H1 (cell line): ENCODE measurements at regions not wholly inside any gene's neighbourhood (a gene's known extent, or its start where the extent isn't known, plus 50 kb on each side); places are given as distances from the start of the nearest gene placed in this dataset.
"Not testable (repeated sequence)": the region's sequence is repeated elsewhere in the genome, so short reads cannot be mapped to it uniquely, and the experiment has no call there.

Experiments
- CTCF ChIA-PET: fragments of 300-600 bp; sonication (Branson Sonifier 250); formaldehyde crosslinking; loops from one replicate; lab custom pipeline; 2021; ENCODE audit not compliant: partially characterized antibody; lab: Charles Lee
- POLR2A ChIA-PET: fragments of 300-600 bp; sonication (Branson Sonifier 250); formaldehyde crosslinking; loops from one replicate; lab custom pipeline; 2021; ENCODE audit warnings: inconsistent platforms; ENCODE audit not compliant: partially characterized antibody; lab: Charles Lee
- DNase-seq, 2 experiments: peaks; one replicate each; pipeline versions ENCODE4 v3.0.0 to v3.0.0-alpha.2; 2010 to 2022; ENCODE audit warnings: low spot score in 2 of 2, low read depth in 1 of 2, mixed read lengths in 1 of 2
- FAIRE-seq: peaks from 2 replicates; lab custom pipeline; 2011; peaks lifted over from hg19 to GRCh38; lab: Jason Lieb, UNC
- H2AFZ ChIP-seq: 2 replicates; pipeline ENCODE4 v1.8.1; 2012; ENCODE audit warnings: low read length, inconsistent platforms
- H2AK5ac ChIP-seq: 2 replicates; pipeline ENCODE4 v1.6.1; 2013; ENCODE audit warnings: low read depth, low read length
- H2BK120ac ChIP-seq: replicated peaks from 2 replicates; pipeline ENCODE3; 2013; ENCODE audit warnings: low read depth, low read length, inconsistent platforms
- H2BK12ac ChIP-seq: 2 replicates; pipeline ENCODE4 v1.6.1; 2013; ENCODE audit warnings: low read depth, low read length
- H2BK15ac ChIP-seq: 2 replicates; pipeline ENCODE4 v1.6.1; 2013; ENCODE audit warnings: low read length
- H2BK20ac ChIP-seq: 2 replicates; pipeline ENCODE4 v1.6.1; 2013; ENCODE audit warnings: low read length
- H2BK5ac ChIP-seq: 2 replicates; pipeline ENCODE4 v1.6.1; 2013; ENCODE audit warnings: low read depth, low read length
- H3K14ac ChIP-seq: 2 replicates; pipeline ENCODE4 v1.6.1; 2013; ENCODE audit warnings: inconsistent platforms; ENCODE audit not compliant: insufficient read length
- H3K18ac ChIP-seq: 2 replicates; pipeline ENCODE4 v1.6.1; 2013; ENCODE audit warnings: low read length; ENCODE audit errors: extremely low read depth
- H3K23ac ChIP-seq: 2 replicates; pipeline ENCODE4 v1.6.1; 2013; ENCODE audit warnings: inconsistent platforms; ENCODE audit not compliant: insufficient read length
- H3K23me2 ChIP-seq: 2 replicates; pipeline ENCODE4 v1.6.1; 2013; ENCODE audit warnings: low read depth, low read length
- H3K27ac ChIP-seq: 2 replicates; pipeline ENCODE4 v1.6.1; 2011; ENCODE audit warnings: low read depth, low read length, inconsistent platforms
- H3K27me3 ChIP-seq, 4 experiments: replicated peaks in 1 of 4; 1 replicate in 1 of 4; 2 replicates in 3 of 4; pipeline versions ENCODE4 v1.6.1 to v1.8.1; 2011 to 2013; ENCODE audit warnings: low read length in 3 of 4, mild to moderate bottlenecking in 3 of 4, inconsistent platforms in 2 of 4, mixed read lengths in 2 of 4, moderate library complexity in 1 of 4; ENCODE audit not compliant: control insufficient read depth in 3 of 4, insufficient read depth in 3 of 4; ENCODE audit errors: extremely low read depth in 1 of 4
- H3K36me3 ChIP-seq, 4 experiments: 2 replicates each; pipeline versions ENCODE4 v1.6.1 to v1.8.1; 2011 to 2013; ENCODE audit warnings: mild to moderate bottlenecking in 4 of 4, low read length in 3 of 4, moderate library complexity in 2 of 4, control low read depth in 1 of 4, inconsistent platforms in 1 of 4; ENCODE audit not compliant: insufficient read depth in 4 of 4, control insufficient read depth in 2 of 4
- H3K4ac ChIP-seq: replicated peaks from 2 replicates; pipeline ENCODE3; 2013; ENCODE audit warnings: low read length, low read depth, mixed read lengths, inconsistent platforms; ENCODE audit not compliant: insufficient read length
- H3K4me1 ChIP-seq, 4 experiments: replicated peaks in 1 of 4; 1 replicate in 1 of 4; 2 replicates in 3 of 4; pipeline versions ENCODE4 v1.6.1 to v1.8.1; 2011 to 2013; ENCODE audit warnings: low read length in 3 of 4, inconsistent platforms in 2 of 4, mixed read lengths in 1 of 4; ENCODE audit not compliant: insufficient read depth in 4 of 4, control insufficient read depth in 3 of 4
- H3K4me2 ChIP-seq, 2 experiments: 2 replicates each; pipeline versions ENCODE4 v1.6.1 to v1.8.1; 2011 to 2013; ENCODE audit warnings: low read depth in 2 of 2, low read length in 2 of 2, control low read depth in 1 of 2, inconsistent platforms in 1 of 2, mild to moderate bottlenecking in 1 of 2; ENCODE audit not compliant: insufficient read depth in 1 of 2
- H3K4me3 ChIP-seq, 4 experiments: fragments of 200-600, 300-600 bp in 1 of 4; sonication (generic), shearing (Covaris generic), sonication (Bioruptor Twin) in 1 of 4; 2 replicates each; pipeline versions ENCODE4 v1.5.1 to v1.8.1; 2011 to 2016; ENCODE audit warnings: low read length in 4 of 4, low read depth in 3 of 4, control low read depth in 2 of 4, inconsistent platforms in 2 of 4, mild to moderate bottlenecking in 2 of 4, mixed read lengths in 1 of 4, moderate library complexity in 1 of 4; ENCODE audit not compliant: insufficient read depth in 2 of 4; ENCODE audit errors: extremely low read depth in 1 of 4
- H3K56ac ChIP-seq: replicated peaks from 2 replicates; pipeline ENCODE3; 2013; ENCODE audit warnings: low read depth, mild to moderate bottlenecking, mixed read lengths, low read length, inconsistent platforms; ENCODE audit not compliant: insufficient read length
- H3K79me1 ChIP-seq: 2 replicates; pipeline ENCODE4 v1.6.1; 2013; ENCODE audit warnings: low read depth, low read length, control low read depth
- H3K79me2 ChIP-seq, 2 experiments: 2 replicates each; pipeline versions ENCODE4 v1.6.1 to v1.8.1; 2012 to 2013; ENCODE audit warnings: low read length in 2 of 2, mild to moderate bottlenecking in 2 of 2, inconsistent platforms in 1 of 2; ENCODE audit not compliant: insufficient read depth in 2 of 2, control insufficient read depth in 1 of 2
- H3K9ac ChIP-seq, 4 experiments: replicated peaks in 1 of 4; 1 replicate in 1 of 4; 2 replicates in 3 of 4; pipeline versions ENCODE4 v1.6.1 to v1.8.1; 2011 to 2013; ENCODE audit warnings: low read depth in 3 of 4, low read length in 3 of 4, control low read depth in 2 of 4, mild to moderate bottlenecking in 2 of 4, moderate library complexity in 2 of 4, inconsistent platforms in 1 of 4; ENCODE audit errors: extremely low read depth in 1 of 4
- H3K9me3 ChIP-seq, 2 experiments: 2 replicates each; pipeline versions ENCODE4 v1.6.1 to v1.8.1; 2012 to 2013; ENCODE audit warnings: mild to moderate bottlenecking in 2 of 2, moderate library complexity in 2 of 2, control low read depth in 1 of 2, inconsistent platforms in 1 of 2, low read depth in 1 of 2, low read length in 1 of 2, mixed read lengths in 1 of 2; ENCODE audit not compliant: insufficient read depth in 2 of 2
- H4K20me1 ChIP-seq, 2 experiments: replicated peaks in 1 of 2; 2 replicates each; pipeline versions ENCODE3 to v1.8.1; 2011 to 2013; ENCODE audit warnings: inconsistent platforms in 2 of 2, low read length in 2 of 2, mild to moderate bottlenecking in 1 of 2; ENCODE audit not compliant: insufficient read depth in 2 of 2, control insufficient read depth in 1 of 2
- H4K5ac ChIP-seq: 2 replicates; pipeline ENCODE4 v1.6.1; 2013; ENCODE audit warnings: low read length, low read depth, mixed read lengths, inconsistent platforms; ENCODE audit not compliant: insufficient read length
- H4K8ac ChIP-seq: 2 replicates; pipeline ENCODE4 v1.8.0; 2013; ENCODE audit warnings: mild to moderate bottlenecking, moderate library complexity, low read length, inconsistent platforms; ENCODE audit not compliant: insufficient read depth; ENCODE audit errors: extremely low read depth
- H4K91ac ChIP-seq: replicated peaks from 2 replicates; pipeline ENCODE3; 2013; ENCODE audit warnings: low read length, mixed read lengths, inconsistent platforms; ENCODE audit not compliant: insufficient read length
- MAFK ChIP-seq: IDR thresholded peaks from 2 replicates; pipeline ENCODE4 v1.6.1; 2012; ENCODE audit warnings: low read depth, mild to moderate bottlenecking, improper control_type of control experiment, low read length
- SIRT6 ChIP-seq: IDR thresholded peaks from one replicate; pipeline ENCODE4 v1.7.1; 2012; ENCODE audit warnings: low read length, inconsistent platforms
- SP2 ChIP-seq: IDR thresholded peaks from 2 replicates; pipeline ENCODE4 v1.6.1; 2012; ENCODE audit warnings: mild to moderate bottlenecking, low read length, inconsistent platforms
- YY1 ChIP-seq: IDR thresholded peaks from 2 replicates; pipeline ENCODE4 v1.6.1; 2011; ENCODE audit warnings: low read depth, mild to moderate bottlenecking, low read length
- WGBS, 2 experiments: shearing (Covaris generic) in 1 of 2; methylation state at CpG; one replicate each; pipeline versions ENCODE4 v1.1.6 to v1.1.7; 2013 to 2015; ENCODE audit warnings: low lambda C conversion rate in 2 of 2, mixed read lengths in 2 of 2, inconsistent platforms in 1 of 2, low coverage in 1 of 2, missing lambda C conversion rate in 1 of 2; ENCODE audit not compliant: insufficient replicate concordance in 2 of 2, insufficient coverage in 1 of 2, insufficient read length in 1 of 2; ENCODE audit errors: extremely low coverage in 1 of 2, missing lambda C conversion rate in 1 of 2; 5-methylcytosine and 5-hydroxymethylcytosine counted together
- TF ChIP-seq, protein P1 (sequence below): IDR thresholded peaks from 2 replicates; pipeline ENCODE4 v1.6.1; 2012; ENCODE audit warnings: low read length, inconsistent platforms
- TF ChIP-seq, protein P2 (sequence below): IDR thresholded peaks from 2 replicates; pipeline ENCODE4 v1.6.1; 2012; ENCODE audit warnings: inconsistent platforms

DNA sequence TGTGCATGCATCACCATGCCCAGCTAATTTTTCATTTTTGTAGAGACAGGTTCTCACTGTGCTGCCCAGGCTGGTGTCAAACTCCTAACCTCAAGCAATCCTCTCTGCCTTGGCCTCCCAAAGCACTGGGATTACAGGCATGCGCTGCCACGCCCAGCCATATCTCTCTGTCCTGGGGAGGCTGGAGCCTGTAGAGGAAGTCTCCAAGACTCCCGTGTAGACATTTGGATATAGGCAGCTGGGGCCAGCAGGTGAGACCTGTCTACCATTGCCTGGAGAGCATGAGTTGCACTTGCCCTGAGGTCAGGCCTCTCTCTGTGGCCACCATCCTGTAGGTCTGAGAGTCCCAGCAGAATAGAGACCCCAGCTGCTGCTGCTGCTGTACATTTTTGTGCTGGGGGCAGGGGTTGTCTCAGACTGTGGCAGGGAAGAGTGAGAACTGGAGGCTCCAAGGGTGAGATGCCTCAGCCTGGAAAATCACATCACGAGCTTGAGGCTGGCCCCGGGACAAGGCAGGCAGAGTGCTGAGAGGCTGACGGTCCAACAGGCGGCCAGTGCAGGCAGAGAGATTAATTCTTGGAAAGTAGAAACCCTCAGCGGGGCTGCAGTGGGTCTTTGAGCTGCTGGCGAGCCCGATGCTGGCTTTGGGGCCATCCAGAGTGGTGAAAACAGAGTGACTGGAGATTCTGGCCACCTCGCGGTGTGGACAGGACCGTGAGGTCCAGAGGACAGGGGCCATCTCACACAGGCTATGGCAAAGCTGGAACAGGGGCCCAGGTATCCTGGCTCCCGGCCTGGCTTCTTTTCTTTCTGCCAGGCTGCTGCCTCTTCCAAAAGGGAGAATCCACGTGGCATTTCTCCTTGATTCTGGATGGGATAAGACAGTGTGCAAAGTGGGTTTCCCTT lies 60.9 kb downstream of the TMEM270 start (continued):
- TF ChIP-seq, protein P1, sequence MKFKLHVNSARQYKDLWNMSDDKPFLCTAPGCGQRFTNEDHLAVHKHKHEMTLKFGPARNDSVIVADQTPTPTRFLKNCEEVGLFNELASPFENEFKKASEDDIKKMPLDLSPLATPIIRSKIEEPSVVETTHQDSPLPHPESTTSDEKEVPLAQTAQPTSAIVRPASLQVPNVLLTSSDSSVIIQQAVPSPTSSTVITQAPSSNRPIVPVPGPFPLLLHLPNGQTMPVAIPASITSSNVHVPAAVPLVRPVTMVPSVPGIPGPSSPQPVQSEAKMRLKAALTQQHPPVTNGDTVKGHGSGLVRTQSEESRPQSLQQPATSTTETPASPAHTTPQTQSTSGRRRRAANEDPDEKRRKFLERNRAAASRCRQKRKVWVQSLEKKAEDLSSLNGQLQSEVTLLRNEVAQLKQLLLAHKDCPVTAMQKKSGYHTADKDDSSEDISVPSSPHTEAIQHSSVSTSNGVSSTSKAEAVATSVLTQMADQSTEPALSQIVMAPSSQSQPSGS = no peak
- TF ChIP-seq SIRT6 (no peak), MAFK (no peak), SP2 (no peak), YY1 (no peak)
- TF ChIP-seq, protein P2, sequence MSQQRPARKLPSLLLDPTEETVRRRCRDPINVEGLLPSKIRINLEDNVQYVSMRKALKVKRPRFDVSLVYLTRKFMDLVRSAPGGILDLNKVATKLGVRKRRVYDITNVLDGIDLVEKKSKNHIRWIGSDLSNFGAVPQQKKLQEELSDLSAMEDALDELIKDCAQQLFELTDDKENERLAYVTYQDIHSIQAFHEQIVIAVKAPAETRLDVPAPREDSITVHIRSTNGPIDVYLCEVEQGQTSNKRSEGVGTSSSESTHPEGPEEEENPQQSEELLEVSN = no peak
- TF ChIP-seq, all 59 proteins: peak for 0

DNA sequence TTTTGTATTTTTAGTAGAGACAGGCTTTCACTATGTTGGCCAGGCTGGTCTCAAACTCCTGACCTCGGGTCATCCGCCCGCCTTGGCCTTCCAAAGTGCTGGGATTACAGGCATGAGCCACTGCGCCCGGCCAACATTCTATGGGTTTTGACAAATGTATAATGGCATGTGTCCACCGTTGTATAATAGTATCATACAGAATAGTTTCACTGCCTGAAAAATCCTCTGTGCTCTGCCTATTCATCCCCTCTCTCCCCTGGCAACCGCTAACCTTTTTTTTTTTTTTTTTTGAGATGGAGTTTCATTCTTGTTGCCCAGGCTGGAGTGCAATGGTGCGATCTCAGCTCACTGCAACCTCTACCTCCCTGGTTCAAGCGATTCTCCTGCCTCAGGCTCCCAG lies 67.7 kb downstream of the TMEM270 start:
- H2BK120ac ChIP-seq, H3K4me2 ChIP-seq, H2BK12ac ChIP-seq, H3K18ac ChIP-seq, H3K36me3 ChIP-seq, H4K20me1 ChIP-seq, H2BK20ac ChIP-seq, DNase-seq, H2AFZ ChIP-seq, H4K91ac ChIP-seq, H4K8ac ChIP-seq, H2BK5ac ChIP-seq, H3K14ac ChIP-seq, FAIRE-seq, H3K9ac ChIP-seq, H3K4me3 ChIP-seq, H3K4ac ChIP-seq, H3K27ac ChIP-seq, H2AK5ac ChIP-seq, H3K23me2 ChIP-seq, H3K79me2 ChIP-seq, H3K23ac ChIP-seq, H4K5ac ChIP-seq, H3K9me3 ChIP-seq, H2BK15ac ChIP-seq, H3K79me1 ChIP-seq, POLR2A ChIA-PET, H3K56ac ChIP-seq, H3K4me1 ChIP-seq, H3K27me3 ChIP-seq: not testable (repeated sequence)
- 92% methylated on average over 9 of the region's 9 CpGs; no CpG with 5 or more reads in 1 of the 2 experiments for WGBS, 2 experiments
- CTCF ChIA-PET = interaction anchor here (0.6 to 1.3 kb wide), 4 partner anchors 9 to 93 kb away, joined by 3 read pairs; no protein-coding TSS in a partner anchor
